GM21423 (cell line): ENCODE measurements at regions not wholly inside any gene's neighbourhood (a gene's known extent, or its start where the extent isn't known, plus 50 kb on each side); places are given as distances from the start of the nearest gene placed in this dataset.

ENCODE experiments used
- ATAC-seq: cut with Tn5 transposase; IDR thresholded peaks from one replicate; pipeline ENCODE4 v1.9.1; 2021; ENCODE audit warnings: mild to moderate bottlenecking, moderate library complexity; ENCODE audit not compliant: unreplicated experiment

GRCh38 chr3:150074697-150075416, 104.2 kb upstream of the PFN2 start:
- no peak for ATAC-seq

- no peak for ATAC-seq
Observed at GRCh38 chr3:150074277-150074676, 103.6 kb upstream of the PFN2 start.

GRCh38 chr3:150073513-150073912, 102.8 kb upstream of the PFN2 start:
- ATAC-seq = no peak

GRCh38 chr3:150073031-150073430, 102.3 kb upstream of the PFN2 start:
- no peak for ATAC-seq

GRCh38 chr3:150072576-150072975, 101.9 kb upstream of the PFN2 start:
- ATAC-seq = no peak

- ATAC-seq = no peak
Observed at GRCh38 chr3:150070271-150070670, 99.6 kb upstream of the PFN2 start.

- ATAC-seq = no peak
Observed at GRCh38 chr3:150069633-150070032, 98.9 kb upstream of the PFN2 start.

GRCh38 chr3:150069154-150069527, 98.4 kb upstream of the PFN2 start:
- ATAC-seq = no peak

- ATAC-seq = no peak
Observed at GRCh38 chr3:150068440-150069153, 97.9 kb upstream of the PFN2 start.

- ATAC-seq = no peak
Observed at GRCh38 chr3:150067561-150067960, 96.9 kb upstream of the PFN2 start.

GRCh38 chr3:150064971-150065370, 94.3 kb upstream of the PFN2 start:
- ATAC-seq = no peak

GRCh38 chr3:150063237-150063636, 92.5 kb upstream of the PFN2 start:
- ATAC-seq = no peak

- ATAC-seq = no peak
Observed at GRCh38 chr3:150062492-150062891, 91.8 kb upstream of the PFN2 start.

GRCh38 chr3:150061288-150062024, 90.8 kb upstream of the PFN2 start:
- no peak for ATAC-seq

- ATAC-seq = no peak
Observed at GRCh38 chr3:150059729-150060128, 89.0 kb upstream of the PFN2 start.

GRCh38 chr3:150059241-150059640, 88.5 kb upstream of the PFN2 start:
- ATAC-seq = no peak

- ATAC-seq = no peak
Observed at GRCh38 chr3:150057227-150057626, 86.5 kb upstream of the PFN2 start.

GRCh38 chr3:150055332-150055731, 84.6 kb upstream of the PFN2 start:
- ATAC-seq = no peak

GRCh38 chr3:150054635-150055034, 83.9 kb upstream of the PFN2 start:
- no peak for ATAC-seq

GRCh38 chr3:150050510-150050909, 79.8 kb upstream of the PFN2 start:
- ATAC-seq = no peak

- ATAC-seq = no peak
Observed at GRCh38 chr3:150049317-150049716, 78.6 kb upstream of the PFN2 start.

- no peak for ATAC-seq
Observed at GRCh38 chr3:150041877-150042276, 71.2 kb upstream of the PFN2 start.
